ENCODE measurements at regions not wholly inside any gene's neighbourhood (a gene's known extent, or its start where the extent isn't known, plus 50 kb on each side); places are given as distances from the start of the nearest gene placed in this dataset.

- TF ChIP-seq MAX (IDR thresholded peaks at IDR 0.05) (no peak), EZH2 (IDR thresholded peaks at IDR 0.05) (no peak), EZH2phosphoT487 (IDR thresholded peaks at IDR 0.05; ENCODE audit: borderline replicate concordance) (no peak), POLR2A (IDR thresholded peaks at IDR 0.05; ENCODE audit: borderline replicate concordance, extremely low read depth, insufficient read depth, insufficient read length) (no peak), ZFX (IDR thresholded peaks at IDR 0.05) (no peak)
- TF ChIP-seq, protein P1, sequence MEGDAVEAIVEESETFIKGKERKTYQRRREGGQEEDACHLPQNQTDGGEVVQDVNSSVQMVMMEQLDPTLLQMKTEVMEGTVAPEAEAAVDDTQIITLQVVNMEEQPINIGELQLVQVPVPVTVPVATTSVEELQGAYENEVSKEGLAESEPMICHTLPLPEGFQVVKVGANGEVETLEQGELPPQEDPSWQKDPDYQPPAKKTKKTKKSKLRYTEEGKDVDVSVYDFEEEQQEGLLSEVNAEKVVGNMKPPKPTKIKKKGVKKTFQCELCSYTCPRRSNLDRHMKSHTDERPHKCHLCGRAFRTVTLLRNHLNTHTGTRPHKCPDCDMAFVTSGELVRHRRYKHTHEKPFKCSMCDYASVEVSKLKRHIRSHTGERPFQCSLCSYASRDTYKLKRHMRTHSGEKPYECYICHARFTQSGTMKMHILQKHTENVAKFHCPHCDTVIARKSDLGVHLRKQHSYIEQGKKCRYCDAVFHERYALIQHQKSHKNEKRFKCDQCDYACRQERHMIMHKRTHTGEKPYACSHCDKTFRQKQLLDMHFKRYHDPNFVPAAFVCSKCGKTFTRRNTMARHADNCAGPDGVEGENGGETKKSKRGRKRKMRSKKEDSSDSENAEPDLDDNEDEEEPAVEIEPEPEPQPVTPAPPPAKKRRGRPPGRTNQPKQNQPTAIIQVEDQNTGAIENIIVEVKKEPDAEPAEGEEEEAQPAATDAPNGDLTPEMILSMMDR (IDR thresholded peaks at IDR 0.05 in 2 of 3, conservative IDR thresholded peaks at IDR 0.05 in 1 of 3; ENCODE audit: borderline replicate concordance in 1 of 3, insufficient read depth in 1 of 3, low read depth in 2 of 3, low read length in 2 of 3) = no peak
- TF ChIP-seq, protein P2, sequence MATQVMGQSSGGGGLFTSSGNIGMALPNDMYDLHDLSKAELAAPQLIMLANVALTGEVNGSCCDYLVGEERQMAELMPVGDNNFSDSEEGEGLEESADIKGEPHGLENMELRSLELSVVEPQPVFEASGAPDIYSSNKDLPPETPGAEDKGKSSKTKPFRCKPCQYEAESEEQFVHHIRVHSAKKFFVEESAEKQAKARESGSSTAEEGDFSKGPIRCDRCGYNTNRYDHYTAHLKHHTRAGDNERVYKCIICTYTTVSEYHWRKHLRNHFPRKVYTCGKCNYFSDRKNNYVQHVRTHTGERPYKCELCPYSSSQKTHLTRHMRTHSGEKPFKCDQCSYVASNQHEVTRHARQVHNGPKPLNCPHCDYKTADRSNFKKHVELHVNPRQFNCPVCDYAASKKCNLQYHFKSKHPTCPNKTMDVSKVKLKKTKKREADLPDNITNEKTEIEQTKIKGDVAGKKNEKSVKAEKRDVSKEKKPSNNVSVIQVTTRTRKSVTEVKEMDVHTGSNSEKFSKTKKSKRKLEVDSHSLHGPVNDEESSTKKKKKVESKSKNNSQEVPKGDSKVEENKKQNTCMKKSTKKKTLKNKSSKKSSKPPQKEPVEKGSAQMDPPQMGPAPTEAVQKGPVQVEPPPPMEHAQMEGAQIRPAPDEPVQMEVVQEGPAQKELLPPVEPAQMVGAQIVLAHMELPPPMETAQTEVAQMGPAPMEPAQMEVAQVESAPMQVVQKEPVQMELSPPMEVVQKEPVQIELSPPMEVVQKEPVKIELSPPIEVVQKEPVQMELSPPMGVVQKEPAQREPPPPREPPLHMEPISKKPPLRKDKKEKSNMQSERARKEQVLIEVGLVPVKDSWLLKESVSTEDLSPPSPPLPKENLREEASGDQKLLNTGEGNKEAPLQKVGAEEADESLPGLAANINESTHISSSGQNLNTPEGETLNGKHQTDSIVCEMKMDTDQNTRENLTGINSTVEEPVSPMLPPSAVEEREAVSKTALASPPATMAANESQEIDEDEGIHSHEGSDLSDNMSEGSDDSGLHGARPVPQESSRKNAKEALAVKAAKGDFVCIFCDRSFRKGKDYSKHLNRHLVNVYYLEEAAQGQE (IDR thresholded peaks at IDR 0.05; ENCODE audit: low read depth) = no peak
Measured at GRCh38 chr13:79988573-79988972, 352.4 kb downstream of the SPRY2 start.
